NCI-H748 treated with DMSO at 0.1 percent for 48 hours (cell line): ENCODE measurements at regions not wholly inside any gene's neighbourhood (a gene's known extent, or its start where the extent isn't known, plus 50 kb on each side); places are given as distances from the start of the nearest gene placed in this dataset.

Experiments
- DNase-seq: peaks from one replicate; lab custom pipeline; 2025; lab: John Stamatoyannopoulos, UW

GRCh38 chr4:117801756-117802155 is 232.5 kb upstream of the NDST3 start:
- DNase-seq: no peak

GRCh38 chr4:117811731-117812130 is 222.6 kb upstream of the NDST3 start:
- DNase-seq: no peak

GRCh38 chr4:117814277-117815246 is 219.7 kb upstream of the NDST3 start:
- DNase-seq: no peak

GRCh38 chr4:117817301-117817700 is 217.0 kb upstream of the NDST3 start:
- DNase-seq: no peak

- DNase-seq: peak; percentile 2
Measured at GRCh38 chr4:117821834-117822233, 212.5 kb upstream of the NDST3 start.

GRCh38 chr4:117823388-117823787 is 210.9 kb upstream of the NDST3 start:
- DNase-seq: no peak

- no peak for DNase-seq
Measured at GRCh38 chr4:117825600-117825999, 208.7 kb upstream of the NDST3 start.

GRCh38 chr4:117831060-117831683 is 203.1 kb upstream of the NDST3 start:
- DNase-seq: no peak

GRCh38 chr4:117835566-117835965 is 198.7 kb upstream of the NDST3 start:
- no peak for DNase-seq

- no peak for DNase-seq
Measured at GRCh38 chr4:117844594-117844993, 189.7 kb upstream of the NDST3 start.

- DNase-seq: no peak
Measured at GRCh38 chr4:117845270-117845669, 189.0 kb upstream of the NDST3 start.

GRCh38 chr4:117847849-117848248 is 186.4 kb upstream of the NDST3 start:
- DNase-seq: no peak

GRCh38 chr4:117868201-117868600 is 166.1 kb upstream of the NDST3 start:
- DNase-seq: no peak

- DNase-seq: no peak
Measured at GRCh38 chr4:117873779-117874178, 160.5 kb upstream of the NDST3 start.

- DNase-seq: no peak
Measured at GRCh38 chr4:117874216-117874615, 160.1 kb upstream of the NDST3 start.

GRCh38 chr4:117889978-117890377 is 144.3 kb upstream of the NDST3 start:
- DNase-seq: no peak

- no peak for DNase-seq
Measured at GRCh38 chr4:117893207-117893606, 141.1 kb upstream of the NDST3 start.

- DNase-seq: no peak
Measured at GRCh38 chr4:117898496-117898895, 135.8 kb upstream of the NDST3 start.

- DNase-seq: no peak
Measured at GRCh38 chr4:117900832-117901231, 133.5 kb upstream of the NDST3 start.

- no peak for DNase-seq
Measured at GRCh38 chr4:117907646-117908045, 126.6 kb upstream of the NDST3 start.

GRCh38 chr4:117908306-117909207 is 125.7 kb upstream of the NDST3 start:
- no peak for DNase-seq

- DNase-seq: no peak
Measured at GRCh38 chr4:117916728-117917127, 117.6 kb upstream of the NDST3 start.
